AG04450 (cell line): ENCODE measurements at regions not wholly inside any gene's neighbourhood (a gene's known extent, or its start where the extent isn't known, plus 50 kb on each side); places are given as distances from the start of the nearest gene placed in this dataset.
A peak's percentile ranks its signal among the peaks of the same experiment; 100 is the strongest.

ENCODE experiments used
- CTCF ChIA-PET: fragments of 300-600, 350-600 bp; formaldehyde crosslinking; extraction: SDS; loops from one replicate; lab custom pipeline; 2022; ENCODE audit warnings: antibody characterized with exemption, inconsistent platforms; lab: Charles Lee
- POLR2A ChIA-PET: fragments of 350-600 bp; formaldehyde crosslinking; extraction: SDS; loops from one replicate; lab custom pipeline; 2021; ENCODE audit warnings: antibody characterized with exemption, inconsistent platforms; lab: Yijun Ruan, JAX
- DNase-seq: peaks from one replicate; pipeline ENCODE4 v3.0.0-alpha.2; 2011; ENCODE audit warnings: low read depth, low spot score
- H3K27ac ChIP-seq: one replicate; pipeline ENCODE4 v1.5.1; 2012; ENCODE audit warnings: low read depth, low read length, control low read depth
- H3K27me3 ChIP-seq: one replicate; pipeline ENCODE4 v1.6.0; 2012; ENCODE audit warnings: low read length; ENCODE audit not compliant: control insufficient read depth, insufficient read depth
- H3K4me3 ChIP-seq: 2 replicates; pipeline ENCODE4 v1.5.1; 2011; ENCODE audit warnings: mild to moderate bottlenecking, low read depth, low read length, control low read depth
- H3K9me3 ChIP-seq: 2 replicates; pipeline ENCODE4 v1.5.1; 2012; ENCODE audit warnings: low read length; ENCODE audit not compliant: control insufficient read depth, insufficient read depth
- TF ChIP-seq, protein P1 (sequence below): IDR thresholded peaks from 2 replicates; pipeline ENCODE4 v1.5.1; 2011; ENCODE audit warnings: low read depth, low read length, control low read depth, inconsistent platforms

DNA sequence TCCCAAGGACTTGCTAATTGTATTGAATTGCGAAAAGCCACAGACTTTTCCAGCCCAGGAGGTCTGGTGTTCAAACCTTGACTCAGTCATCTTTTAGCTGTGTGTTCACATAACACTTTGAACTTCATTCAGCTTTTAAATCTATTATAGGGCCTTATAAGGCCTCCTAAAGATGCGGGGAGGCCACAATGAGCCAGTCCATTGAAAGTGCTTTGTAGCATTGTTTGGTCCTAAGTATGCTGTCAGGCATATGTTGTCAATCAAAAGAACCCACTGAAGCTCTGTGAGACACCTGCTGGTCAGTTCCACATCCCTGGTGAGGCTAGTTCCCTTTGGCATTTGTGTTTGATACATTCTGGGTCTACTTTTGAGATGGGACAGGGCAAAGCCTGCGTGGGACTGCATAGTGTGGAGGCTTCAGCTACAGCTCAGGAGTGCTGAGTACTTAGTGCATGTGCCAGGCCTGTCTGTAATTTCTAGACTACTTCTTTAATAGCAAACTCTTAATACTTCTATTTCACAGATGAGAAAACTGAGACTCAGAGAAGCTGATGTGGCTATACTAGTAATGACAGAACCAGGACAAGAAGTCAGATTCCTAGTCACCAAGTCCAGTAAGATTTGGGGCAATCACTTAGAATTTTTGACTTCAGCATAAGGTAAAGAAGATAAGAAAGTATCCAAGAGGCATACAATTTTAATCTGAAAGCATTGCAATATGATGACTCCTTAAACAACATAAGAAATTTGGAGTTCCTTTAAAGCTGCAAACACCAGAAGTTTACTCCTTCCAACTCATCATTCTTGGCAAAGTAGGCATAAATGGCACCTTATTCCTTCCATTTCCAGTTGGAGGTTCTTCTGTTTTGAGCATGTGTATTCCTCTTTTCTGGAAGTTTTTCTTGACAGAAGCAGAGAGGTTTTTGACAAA, 213.0 kb downstream of the PDCD6IP start:
- TF ChIP-seq, protein P1, sequence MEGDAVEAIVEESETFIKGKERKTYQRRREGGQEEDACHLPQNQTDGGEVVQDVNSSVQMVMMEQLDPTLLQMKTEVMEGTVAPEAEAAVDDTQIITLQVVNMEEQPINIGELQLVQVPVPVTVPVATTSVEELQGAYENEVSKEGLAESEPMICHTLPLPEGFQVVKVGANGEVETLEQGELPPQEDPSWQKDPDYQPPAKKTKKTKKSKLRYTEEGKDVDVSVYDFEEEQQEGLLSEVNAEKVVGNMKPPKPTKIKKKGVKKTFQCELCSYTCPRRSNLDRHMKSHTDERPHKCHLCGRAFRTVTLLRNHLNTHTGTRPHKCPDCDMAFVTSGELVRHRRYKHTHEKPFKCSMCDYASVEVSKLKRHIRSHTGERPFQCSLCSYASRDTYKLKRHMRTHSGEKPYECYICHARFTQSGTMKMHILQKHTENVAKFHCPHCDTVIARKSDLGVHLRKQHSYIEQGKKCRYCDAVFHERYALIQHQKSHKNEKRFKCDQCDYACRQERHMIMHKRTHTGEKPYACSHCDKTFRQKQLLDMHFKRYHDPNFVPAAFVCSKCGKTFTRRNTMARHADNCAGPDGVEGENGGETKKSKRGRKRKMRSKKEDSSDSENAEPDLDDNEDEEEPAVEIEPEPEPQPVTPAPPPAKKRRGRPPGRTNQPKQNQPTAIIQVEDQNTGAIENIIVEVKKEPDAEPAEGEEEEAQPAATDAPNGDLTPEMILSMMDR: peak; percentile 31
- Histone ChIP-seq H3K27ac (peak overlapping the region; percentile 91), H3K9me3 (no peaks in the 10 kb centered on the region), H3K4me3 (no peak overlapping the region), H3K27me3 (no peaks in the 10 kb centered on the region)
- POLR2A ChIA-PET: interaction anchor here (0.8 to 1.6 kb wide), 3 partner anchors 10 to 42 kb away, joined by 3 to 6 read pairs (median 5); no protein-coding TSS in a partner anchor
- DNase-seq: no peak
- CTCF ChIA-PET: interaction anchor here (1.0 to 5.7 kb wide), 2 partner anchors 19 to 128 kb away, joined by 4 to 41 read pairs; no protein-coding TSS in a partner anchor

- CTCF ChIA-PET: interaction anchor here (1.0 to 5.7 kb wide), 2 partner anchors 20 to 128 kb away, joined by 4 to 41 read pairs; no protein-coding TSS in a partner anchor
- H3K27ac ChIP-seq: peak overlapping the region; percentile 79
- TF ChIP-seq, protein P1: no peak
Observed at GRCh38 chr3:34012102-34012461, 213.7 kb downstream of the PDCD6IP start.

GRCh38 chr3:34013818-34014570, 215.6 kb downstream of the PDCD6IP start:
- CTCF ChIA-PET: interaction anchor here (1.1 to 5.7 kb wide), 3 partner anchors 34 to 133 kb away, joined by 5 to 41 read pairs (median 8); no protein-coding TSS in a partner anchor
- POLR2A ChIA-PET: no interaction called here
- Histone ChIP-seq H3K27ac (no peak overlapping the region), H3K27me3 (no peaks in the 10 kb centered on the region), H3K9me3 (no peaks in the 10 kb centered on the region), H3K4me3 (no peak overlapping the region)
- TF ChIP-seq, protein P1: no peak
- no peak for DNase-seq

More at GRCh38 chr3:34012102-34012461, 213.7 kb downstream of the PDCD6IP start:
- H3K9me3 ChIP-seq: no peaks in the 10 kb centered on the region
- H3K27me3 ChIP-seq: no peaks in the 10 kb centered on the region
- DNase-seq: peak; percentile 94
- H3K4me3 ChIP-seq: no peak overlapping the region
- POLR2A ChIA-PET: interaction anchor here (0.8 to 1.6 kb wide), 3 partner anchors 11 to 41 kb away, joined by 3 to 6 read pairs (median 5); no protein-coding TSS in a partner anchor

GRCh38 chr3:34015204-34016142, 217.0 kb downstream of the PDCD6IP start:
- Histone ChIP-seq H3K27ac (no peak overlapping the region), H3K27me3 (no peaks in the 10 kb centered on the region), H3K4me3 (no peak overlapping the region), H3K9me3 (no peaks in the 10 kb centered on the region)
- CTCF ChIA-PET: interaction anchor here (0.6 to 5.7 kb wide), 12 partner anchors 9 to 145 kb away, joined by 3 to 41 read pairs (median 4); no protein-coding TSS in a partner anchor
- no peak for DNase-seq
- TF ChIP-seq, protein P1: peak; percentile 56
- POLR2A ChIA-PET: no interaction called here
